NCI-H1092 treated with DMSO at 0.1 percent for 48 hours (cell line): ENCODE measurements at regions not wholly inside any gene's neighbourhood (a gene's known extent, or its start where the extent isn't known, plus 50 kb on each side); places are given as distances from the start of the nearest gene placed in this dataset.
"Not testable (repeated sequence)": the region's sequence is repeated elsewhere in the genome, so short reads cannot be mapped to it uniquely, and the experiment has no call there.

ENCODE experiments used
- DNase-seq: peaks from one replicate; lab custom pipeline; 2025; lab: John Stamatoyannopoulos, UW

DNA sequence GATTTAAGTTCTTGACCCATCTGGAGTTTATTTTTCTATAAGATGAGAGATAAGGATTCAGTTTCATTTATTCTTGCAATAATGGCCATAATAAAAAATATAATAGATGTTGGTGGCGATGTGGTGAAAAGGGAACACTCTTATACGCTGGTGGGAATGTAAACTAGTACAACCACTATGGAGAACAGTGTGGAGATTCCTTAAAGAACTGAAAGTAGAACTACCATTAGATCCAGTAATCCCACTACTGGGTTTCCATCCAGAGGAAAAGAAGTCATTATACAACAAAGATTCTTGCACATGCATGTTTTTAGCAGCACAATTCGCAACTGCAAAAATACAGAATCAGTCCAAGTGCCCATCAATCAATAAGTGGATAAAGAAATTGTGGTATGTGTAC, 1040.5 kb upstream of the GYPC start:
- no peak for DNase-seq

DNA sequence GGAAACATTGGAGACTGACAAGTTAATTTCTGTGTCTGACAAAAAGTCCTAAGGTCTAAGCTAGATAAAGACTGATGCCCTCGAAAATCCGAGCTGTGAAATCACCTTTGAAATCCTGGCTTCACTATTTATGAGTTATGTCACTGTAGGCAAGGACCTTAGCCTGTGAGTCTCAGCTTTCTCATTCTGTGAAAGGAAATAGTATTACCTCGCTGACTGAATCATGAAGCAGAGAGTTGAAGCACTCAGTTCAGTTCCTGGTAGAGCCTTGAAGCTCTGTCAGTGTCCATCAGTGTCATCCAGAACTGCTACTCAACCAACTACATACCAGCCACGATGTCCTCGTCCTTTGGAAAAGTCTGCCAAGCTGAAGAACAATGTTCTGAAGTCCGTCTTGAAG, 1025.6 kb upstream of the GYPC start:
- no peak for DNase-seq

GRCh38 chr2:125634662-125635061, 1021.3 kb upstream of the GYPC start:
- no peak for DNase-seq

DNA sequence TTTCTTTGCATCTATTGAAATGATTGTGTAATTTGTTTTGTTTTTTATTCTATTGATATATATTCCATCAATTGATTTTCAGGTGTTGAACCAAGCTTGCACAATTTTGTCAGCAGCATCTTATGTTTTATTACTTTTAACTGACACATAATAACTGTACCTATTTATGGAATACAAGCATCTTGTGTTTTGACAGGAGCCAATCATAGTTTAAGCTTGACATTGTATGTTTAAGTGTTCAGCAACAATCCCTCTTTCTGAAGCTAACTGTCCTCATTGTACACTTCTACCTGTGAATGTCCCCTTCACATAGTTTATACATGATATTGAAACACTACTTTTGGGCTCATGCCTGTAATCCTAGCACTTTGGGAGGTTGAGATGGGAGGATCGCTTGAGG, 1017.6 kb upstream of the GYPC start:
- DNase-seq, result no peak

DNA sequence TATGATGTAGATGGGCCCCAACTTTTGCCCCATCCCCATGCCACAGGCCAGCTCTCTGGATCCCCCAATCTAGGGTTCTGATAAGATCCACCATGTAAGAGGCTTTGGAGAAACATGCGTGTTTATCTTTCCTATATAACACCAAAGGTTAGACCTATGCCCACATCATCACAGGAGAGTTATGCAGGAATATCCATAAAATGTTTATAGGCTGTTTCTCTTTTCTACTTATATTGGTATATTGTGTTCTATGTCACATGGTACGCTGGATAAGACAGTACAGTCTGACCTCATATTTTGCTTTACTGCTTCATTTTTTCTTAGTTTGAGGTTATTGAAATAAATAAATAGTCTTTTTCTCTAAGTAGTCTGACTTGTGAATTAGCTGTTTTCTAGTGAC, 1013.9 kb upstream of the GYPC start:
- DNase-seq, result no peak

DNA sequence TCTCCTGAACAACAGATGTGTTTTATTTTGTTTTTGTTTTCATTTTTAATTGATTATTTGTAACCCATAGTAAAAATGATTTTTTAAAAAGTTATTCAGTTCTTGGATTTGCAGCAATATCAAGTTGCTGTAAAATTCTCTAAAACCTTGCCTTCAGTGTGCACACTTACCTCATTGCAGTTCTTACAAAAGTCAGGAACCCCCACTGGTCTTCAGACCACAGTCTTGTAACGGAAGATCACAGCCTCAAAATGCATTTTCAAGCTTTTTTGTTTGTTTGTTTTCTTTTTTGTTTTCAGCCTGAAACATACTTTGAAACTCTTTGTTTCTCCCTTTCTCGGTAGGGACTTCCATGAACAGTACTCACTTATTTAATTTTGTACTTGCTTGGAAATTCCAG, 1012.8 kb upstream of the GYPC start:
- no peak for DNase-seq

DNA sequence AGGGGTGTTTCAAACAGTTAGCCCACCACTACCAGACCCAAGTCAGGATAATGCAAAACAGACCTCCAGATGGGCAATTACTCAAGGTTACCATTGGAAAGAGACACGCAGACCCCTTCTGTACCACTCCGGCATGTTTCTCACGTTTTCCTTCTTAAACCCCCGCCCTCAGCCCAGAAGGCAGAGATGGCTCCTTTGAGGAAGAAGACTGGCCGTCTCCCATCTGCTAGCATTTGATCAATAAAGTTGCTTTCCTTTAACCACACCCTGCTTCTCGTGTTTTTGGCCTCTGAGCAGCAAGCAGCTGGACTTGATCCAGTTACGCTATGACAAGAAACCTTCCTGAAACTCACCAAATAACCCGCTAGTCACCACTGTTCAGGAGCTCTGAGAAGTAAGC, 1012.4 kb upstream of the GYPC start:
- no peak for DNase-seq

GRCh38 chr2:125644257-125644656, 1011.7 kb upstream of the GYPC start:
- DNase-seq, result no peak

DNA sequence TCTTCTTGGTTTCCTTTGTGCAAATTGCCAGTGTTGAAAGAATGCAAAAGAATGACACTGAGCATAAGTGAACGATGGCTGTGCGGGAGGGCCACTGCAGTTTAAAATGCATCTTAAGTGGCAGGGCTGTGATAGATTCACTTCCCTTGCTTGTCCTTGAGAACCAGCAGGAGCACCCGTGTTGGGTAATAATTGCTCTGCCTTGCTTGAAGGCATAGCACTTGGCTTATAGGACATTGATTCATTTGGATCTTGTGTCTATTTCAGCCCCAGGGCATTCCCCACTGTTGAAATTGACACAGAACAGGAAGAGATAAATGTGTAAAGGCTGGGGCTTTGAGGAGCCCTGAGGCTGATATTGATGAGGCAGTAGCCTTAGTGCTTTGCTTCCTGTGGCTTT, 1003.7 kb upstream of the GYPC start:
- DNase-seq, result no peak

DNA sequence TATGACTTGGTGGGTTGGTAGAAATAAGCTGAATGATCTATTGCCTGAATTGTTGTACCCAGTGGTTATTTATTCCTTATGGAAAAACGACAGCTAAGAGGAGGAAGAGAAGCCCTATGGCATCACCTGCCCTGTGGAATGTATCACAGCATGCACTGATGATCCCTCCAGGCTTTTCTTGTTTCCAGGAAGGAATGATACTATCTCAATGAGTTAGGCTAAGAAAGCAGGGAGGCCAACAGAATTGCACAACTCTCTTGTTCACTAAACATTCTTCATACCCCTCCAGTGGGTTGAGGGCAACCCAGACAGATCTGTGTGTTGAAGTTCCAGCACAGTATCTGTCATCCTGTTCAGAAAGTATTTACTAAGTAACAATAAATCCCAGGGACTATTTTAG, 1001.7 kb upstream of the GYPC start:
- no peak for DNase-seq

DNA sequence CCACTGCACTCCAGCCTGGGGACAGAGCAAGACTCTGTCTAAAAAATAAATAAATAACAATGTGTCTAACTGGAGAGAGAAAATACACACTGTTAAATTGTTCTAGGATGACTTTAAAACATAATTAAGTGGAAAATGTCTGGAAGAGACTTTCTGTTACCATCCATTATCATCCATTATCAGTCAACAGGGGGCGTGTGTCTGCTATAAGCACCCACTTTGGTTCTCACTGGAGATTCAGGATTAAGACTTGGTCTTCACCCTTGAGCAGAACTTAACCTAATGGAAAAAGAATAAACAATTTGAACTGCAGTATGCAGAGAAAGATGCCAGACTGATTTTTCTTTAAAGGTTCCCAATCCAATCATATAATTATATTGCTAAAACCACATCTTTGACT, 999.8 kb upstream of the GYPC start:
- no peak for DNase-seq

- no peak for DNase-seq
Measured at GRCh38 chr2:125658583-125658982, 997.4 kb upstream of the GYPC start.

- not testable (repeated sequence) for DNase-seq
Measured at GRCh38 chr2:125660369-125660768, 995.6 kb upstream of the GYPC start.

DNA sequence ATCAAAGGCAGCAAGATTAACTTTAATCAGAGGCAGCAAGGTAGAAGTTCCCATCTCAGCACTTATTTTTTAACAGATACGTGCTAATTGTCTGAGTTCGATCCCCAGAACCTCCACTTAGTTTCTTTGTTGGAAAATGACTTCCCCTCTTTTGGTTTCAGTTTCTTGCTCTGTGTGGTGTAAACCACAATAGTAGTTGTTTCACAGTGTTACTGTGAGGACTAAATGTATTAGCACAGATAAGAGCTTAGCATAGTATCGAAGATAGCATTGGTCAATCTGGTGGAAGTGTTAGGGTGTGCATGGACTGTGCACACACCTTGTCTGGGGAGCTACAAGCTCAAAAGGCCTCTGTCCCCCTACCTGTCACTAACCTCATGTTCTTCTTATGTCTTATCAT, 988.3 kb upstream of the GYPC start:
- no peak for DNase-seq

GRCh38 chr2:125679903-125680302, 976.1 kb upstream of the GYPC start:
- no peak for DNase-seq

- DNase-seq, result no peak
Measured at GRCh38 chr2:125680809-125681208, 975.1 kb upstream of the GYPC start.

DNA sequence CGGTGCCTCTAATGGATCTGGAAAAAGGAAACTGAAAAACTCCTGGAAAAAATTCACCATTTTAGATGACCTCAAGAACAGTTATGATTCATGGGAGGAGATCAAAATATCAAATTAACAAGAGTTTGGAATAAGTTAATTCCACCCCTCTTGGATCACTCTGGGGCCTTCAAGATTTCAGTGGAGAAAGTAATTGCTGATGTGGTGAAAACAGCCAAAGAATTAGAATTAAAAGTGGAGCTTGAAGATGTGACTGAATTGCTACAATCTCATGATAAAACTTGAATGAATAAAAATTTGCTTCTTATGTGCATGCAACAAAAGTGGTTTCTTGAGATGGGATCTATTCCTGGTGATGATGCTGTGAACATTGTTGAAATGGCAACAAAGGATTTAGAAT, 974.4 kb upstream of the GYPC start:
- DNase-seq, result no peak

DNA sequence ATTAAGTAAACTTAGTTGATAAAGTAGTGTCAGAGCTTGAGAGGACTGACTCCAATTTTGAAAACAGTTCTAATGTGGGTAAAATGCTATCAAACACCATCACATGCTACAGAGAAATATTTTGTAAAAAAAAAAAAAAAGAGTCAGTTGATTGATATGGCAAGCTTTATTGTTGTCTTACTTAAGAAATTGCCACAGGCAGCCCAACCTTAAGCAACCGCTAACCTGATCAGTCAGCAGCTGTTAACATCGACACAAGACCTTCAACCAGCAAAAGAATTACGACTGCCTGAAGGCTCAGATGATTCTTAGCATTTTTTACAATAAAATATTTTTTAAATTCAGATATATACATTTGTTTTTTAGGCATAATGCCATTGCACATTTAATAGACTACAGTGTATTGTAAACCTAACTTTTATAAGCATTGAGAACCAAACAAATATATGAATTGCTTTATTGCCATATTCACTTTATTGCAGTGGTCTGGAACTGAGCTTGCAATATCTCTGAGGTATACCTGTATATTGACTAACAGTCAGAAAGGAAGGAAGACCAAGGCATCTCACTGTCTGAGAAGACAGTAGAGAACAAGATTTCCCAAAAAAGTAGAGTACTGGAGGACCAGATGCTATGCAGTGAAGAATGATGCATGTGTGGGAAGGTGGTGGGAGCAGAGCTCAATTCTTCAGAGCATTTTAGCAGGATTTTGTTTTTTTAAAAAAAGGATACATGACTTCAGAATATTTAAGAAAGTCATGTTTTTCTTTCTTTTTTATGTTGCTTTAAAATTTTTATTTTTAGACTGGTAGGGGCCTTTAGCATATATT, 973.8 kb upstream of the GYPC start:
- DNase-seq, result no peak

DNA sequence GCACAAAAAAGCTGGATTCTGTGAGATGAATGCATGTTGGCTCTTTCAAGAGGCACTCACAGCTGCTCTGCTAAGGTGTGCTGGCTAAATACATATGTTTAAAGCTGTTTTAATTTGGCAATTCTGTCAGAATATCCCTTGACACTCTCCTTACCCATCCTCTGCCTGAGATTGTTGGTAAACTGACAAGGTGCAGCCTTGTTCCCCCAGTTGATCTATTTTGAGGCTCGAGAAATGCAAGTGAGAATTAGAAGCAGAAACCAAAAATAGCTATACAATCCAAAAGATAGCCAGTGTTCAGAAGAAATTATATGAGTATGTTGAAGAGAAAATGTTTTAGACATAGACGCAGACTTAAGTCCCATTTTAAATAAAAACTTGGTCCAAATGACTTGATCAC, 971.7 kb upstream of the GYPC start:
- DNase-seq, result no peak

- DNase-seq, result no peak
Measured at GRCh38 chr2:125684932-125685331, 971.0 kb upstream of the GYPC start.

DNA sequence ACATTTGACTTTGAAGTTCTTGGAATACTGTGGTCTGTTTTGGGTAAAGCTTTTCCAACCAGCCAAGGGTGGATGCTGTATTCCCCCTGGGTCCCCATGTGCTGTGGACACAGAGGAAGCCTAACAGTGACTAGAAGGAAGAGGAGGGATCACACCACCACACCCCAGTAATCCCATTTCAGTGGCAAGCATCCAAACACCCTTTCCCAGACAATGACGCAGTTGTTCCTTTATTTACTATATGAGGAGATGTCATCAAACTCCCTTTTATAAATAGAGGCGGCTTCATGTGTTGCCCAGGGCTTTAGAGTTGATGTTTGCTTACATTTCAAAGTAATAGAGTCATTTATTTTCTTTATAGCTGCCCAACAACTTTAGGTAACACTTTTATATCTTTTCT, 959.4 kb upstream of the GYPC start:
- peak; percentile 25 for DNase-seq

GRCh38 chr2:125698280-125698679, 957.7 kb upstream of the GYPC start:
- no peak for DNase-seq

- no peak for DNase-seq
Measured at GRCh38 chr2:125701070-125701469, 954.9 kb upstream of the GYPC start.

DNA sequence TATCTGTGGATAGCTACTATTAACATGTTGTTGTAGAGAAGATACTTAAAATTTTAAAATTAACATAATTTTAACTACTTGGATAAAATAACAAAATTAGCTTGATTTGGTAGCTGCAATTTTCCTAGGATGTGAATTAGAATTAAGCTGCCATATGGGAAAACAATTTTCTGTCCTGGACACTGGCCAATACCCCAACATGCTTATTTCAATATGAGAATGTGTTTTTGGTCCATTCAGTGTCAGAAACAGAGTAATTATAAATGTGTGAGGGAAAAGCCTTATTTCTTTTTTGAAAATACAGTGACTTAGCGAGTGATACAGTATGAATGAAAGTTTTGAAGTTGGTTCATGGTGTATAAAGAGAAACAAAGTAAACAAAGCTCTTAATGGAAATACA, 948.3 kb upstream of the GYPC start:
- no peak for DNase-seq
